Bone marrow (tissue), 2 donors: ENCODE measurements at regions not wholly inside any gene's neighbourhood (a gene's known extent, or its start where the extent isn't known, plus 50 kb on each side); places are given as distances from the start of the nearest gene placed in this dataset.

Experiments
- DNase-seq, 2 donors: peaks; one replicate each; lab custom pipeline; 2025; lab: John Stamatoyannopoulos, UW

DNA sequence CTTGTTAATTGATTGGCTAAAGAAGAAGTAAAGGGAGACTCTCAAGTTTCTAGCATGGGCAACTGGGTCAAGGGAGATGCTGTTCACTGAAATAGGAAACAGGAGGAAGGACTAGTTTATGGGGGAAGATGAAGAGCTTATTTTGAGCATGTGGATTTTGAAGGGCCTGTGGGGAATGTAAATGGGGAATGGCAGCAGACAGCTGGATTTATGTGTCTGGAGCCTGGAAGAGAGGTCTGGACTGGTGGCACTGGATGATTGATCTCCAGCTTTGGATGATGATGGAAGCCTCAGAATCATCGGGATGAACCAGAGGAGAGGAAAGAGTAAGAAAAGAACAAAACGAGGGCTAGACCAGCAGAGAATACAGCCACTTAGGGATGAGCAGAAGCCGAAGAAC is 54.9 kb upstream of the ENAH start:
- DNase-seq = no peak

DNA sequence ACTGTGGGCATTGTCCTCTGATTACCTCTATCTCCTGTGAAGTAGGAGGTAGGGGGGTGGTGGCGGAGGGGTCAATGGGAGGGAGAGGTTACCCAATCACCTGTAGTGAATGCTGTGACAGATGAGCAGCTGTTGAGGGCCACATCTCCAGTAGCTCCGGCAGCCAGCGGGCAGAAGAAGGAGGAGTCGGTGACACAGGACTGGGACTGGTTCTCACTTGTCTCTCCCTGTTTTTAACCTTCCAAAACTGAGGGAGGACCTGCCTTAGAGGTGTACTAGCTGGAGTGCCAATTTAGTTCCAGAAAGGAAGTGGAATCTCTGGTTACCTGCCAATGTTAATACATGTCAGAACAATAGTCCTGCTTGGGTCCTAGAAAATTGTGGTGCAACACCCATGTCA is 56.2 kb upstream of the ENAH start:
- no peak for DNase-seq

DNA sequence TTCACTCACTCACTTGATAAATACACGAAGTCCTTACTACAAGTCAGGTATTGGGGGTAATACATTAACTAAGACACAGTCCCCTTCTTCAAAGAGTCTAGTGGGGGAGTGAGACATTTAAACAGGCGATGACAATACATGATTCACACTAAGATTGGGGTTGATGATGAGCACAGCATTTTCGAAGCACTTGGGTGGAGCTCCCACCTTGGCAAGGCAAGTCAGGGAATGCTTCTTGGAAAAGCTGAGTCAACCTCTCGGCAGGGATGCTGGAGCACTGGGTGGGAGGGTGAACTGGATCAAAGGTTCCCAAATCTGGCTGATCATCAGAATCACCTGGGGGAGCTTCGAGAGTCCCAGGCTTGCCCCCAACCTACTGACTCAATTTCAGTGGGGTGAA is 57.9 kb upstream of the ENAH start:
- no peak for DNase-seq

DNA sequence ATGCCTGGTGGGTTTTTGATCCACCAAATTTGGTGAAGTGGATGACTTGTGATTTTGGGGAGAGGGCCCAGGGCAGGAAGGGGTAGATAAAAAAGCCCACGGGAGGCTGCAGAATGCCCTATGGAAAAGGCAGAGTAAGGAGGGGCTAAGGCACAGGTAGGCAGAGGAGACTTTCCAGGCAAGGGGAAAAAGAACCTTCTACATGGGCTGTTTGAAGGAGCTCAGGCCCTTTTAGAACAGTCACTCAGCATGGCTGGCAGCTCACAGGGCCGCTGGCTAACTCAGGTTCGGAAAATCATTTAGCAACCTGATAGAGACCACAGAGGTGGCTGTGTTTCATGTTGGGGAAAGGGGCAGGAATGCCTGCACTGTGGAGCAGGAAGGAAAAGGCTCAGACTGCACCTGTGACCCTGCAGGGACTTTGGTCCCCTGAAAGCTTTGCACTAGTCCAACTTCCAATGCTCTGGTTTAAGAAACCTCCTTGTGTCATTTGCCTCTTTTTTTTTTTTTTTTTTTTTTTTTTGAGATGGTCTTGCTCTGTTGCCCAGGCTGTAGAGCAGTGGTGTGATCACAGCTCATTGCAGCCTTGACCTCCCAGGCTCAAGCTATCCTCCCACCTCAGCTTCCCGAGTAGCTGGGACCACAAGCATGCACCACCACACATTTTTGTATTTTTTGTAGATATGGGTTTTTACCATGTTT is 58.5 kb upstream of the ENAH start:
- DNase-seq = no peak

DNA sequence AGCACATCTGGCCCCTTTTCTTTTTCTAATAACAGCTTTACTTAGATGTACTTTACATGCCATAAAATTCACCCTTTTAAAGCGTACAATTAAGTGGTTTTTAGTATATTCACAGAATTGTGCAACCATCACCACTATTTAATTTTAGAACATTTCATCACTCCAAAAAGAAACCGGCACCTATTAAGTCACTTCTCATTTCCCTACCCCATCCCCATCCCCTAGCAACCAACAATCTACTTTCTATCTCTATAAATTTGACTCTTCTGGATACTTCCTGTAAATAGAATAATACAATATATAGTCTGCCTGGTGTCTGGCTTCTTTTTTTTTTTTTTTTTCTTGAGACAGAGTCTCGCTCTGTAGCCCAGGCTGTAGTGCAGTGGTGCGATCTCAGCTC is 59.5 kb upstream of the ENAH start:
- DNase-seq = peak in 1 of 2 donors; percentile 86

DNA sequence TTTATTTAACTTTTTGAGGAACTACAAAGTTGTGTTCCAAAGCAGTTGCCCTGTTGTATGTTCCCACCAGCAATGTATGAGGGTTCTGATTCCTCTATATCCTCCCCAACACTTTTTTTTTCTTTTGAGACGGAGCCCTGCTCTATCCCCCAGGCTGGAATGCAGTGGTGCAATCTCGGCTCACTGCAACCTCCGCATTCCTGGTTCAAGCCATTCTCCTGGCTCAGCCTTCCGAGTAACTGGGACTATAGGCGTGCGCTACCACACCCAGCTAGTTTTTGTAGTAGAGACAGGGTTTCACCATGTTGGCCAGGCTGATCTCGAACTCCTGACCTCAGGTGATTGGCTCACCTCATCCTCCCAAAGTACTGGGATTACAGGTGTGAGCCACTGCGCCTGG is 60.4 kb upstream of the ENAH start:
- DNase-seq = no peak

DNA sequence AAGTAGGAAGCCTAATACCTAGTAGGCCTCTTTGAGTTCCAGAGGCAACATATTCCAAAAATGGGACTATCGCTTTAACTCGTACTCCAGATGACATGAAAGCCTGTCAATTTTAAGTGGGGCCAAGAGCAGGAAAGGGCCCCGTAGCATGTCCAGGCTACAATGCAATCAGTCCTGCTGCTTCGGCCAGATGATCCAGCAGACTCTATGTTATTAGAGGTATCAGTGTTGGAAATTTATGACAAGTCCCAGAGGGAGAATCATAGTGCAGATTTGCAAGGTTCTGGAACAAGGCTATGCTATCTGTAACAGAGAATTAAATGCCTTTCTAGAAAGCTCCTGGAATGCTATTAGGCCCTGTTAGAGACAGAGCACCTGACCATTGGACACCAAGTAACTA is 56.7 kb upstream of the SRP9 start:
- DNase-seq = no peak

DNA sequence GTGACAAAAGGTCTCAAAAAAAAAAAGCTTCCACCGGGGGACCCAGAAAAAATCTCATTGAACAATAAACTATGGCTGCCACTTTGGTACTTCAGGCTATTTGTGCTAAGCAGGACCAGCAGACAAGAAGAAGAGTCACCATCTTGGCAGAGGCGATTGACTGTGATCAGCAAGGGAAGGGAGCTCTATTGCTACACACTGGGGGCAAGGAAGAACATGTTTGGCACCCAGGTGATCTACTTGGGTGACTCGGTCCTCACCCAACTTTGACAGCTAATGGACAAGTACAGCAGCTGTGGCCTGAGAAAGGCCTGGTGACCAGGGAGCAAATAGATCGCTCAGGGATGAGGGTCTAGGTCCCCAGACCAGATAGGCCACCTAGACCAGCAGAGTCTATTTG is 53.4 kb upstream of the SRP9 start:
- no peak for DNase-seq
